GM23338 (cell line): ENCODE measurements at regions not wholly inside any gene's neighbourhood (a gene's known extent, or its start where the extent isn't known, plus 50 kb on each side); places are given as distances from the start of the nearest gene placed in this dataset.

Experiments used
- ATAC-seq: fragments of 200-7000 bp; cut with Tn5 transposase; 3 replicates; pipeline ENCODE4 v1.9.1; 2020
- DNase-seq: peaks from one replicate; pipeline ENCODE4 v3.0.0-alpha.2; 2015; ENCODE audit warnings: low spot score
- H2AFZ ChIP-seq: fragments of 200-600 bp; sonication (generic); 2 replicates; pipeline ENCODE4 v1.8.0; 2016; ENCODE audit warnings: antibody characterized with exemption, mild to moderate bottlenecking, moderate library complexity
- H3F3A ChIP-seq: fragments of 200-600 bp; sonication (generic); replicated peaks from 2 replicates; pipeline ENCODE4 v1.8.0; 2017; ENCODE audit warnings: antibody characterized with exemption, mixed run types, low read depth
- H3K27ac ChIP-seq: fragments of 200-600 bp; sonication (generic); 2 replicates; pipeline ENCODE4 v1.6.1; 2016; ENCODE audit warnings: low read depth
- H3K27me3 ChIP-seq: fragments of 200-600 bp; sonication (generic); 2 replicates; pipeline ENCODE4 v1.8.0; 2016; ENCODE audit warnings: mild to moderate bottlenecking, mixed run types, moderate library complexity; ENCODE audit not compliant: insufficient read depth
- H3K36me3 ChIP-seq: fragments of 200-600 bp; sonication (generic); 2 replicates; pipeline ENCODE4 v1.8.0; 2016; ENCODE audit warnings: mild to moderate bottlenecking; ENCODE audit not compliant: insufficient read depth
- H3K4me1 ChIP-seq: fragments of 200-600 bp; sonication (generic); 2 replicates; pipeline ENCODE4 v1.8.0; 2016; ENCODE audit warnings: mild to moderate bottlenecking, moderate library complexity; ENCODE audit not compliant: insufficient read depth
- H3K4me2 ChIP-seq: fragments of 200-600 bp; sonication (generic); 2 replicates; pipeline ENCODE4 v1.7.1; 2017; ENCODE audit warnings: mixed run types
- H3K4me3 ChIP-seq: fragments of 200-600 bp; sonication (generic); 2 replicates; pipeline ENCODE4 v1.6.1; 2016; ENCODE audit warnings: mixed run types
- H3K79me2 ChIP-seq: fragments of 200-600 bp; sonication (generic); replicated peaks from 2 replicates; pipeline ENCODE4 v1.8.0; 2017; ENCODE audit warnings: mild to moderate bottlenecking; ENCODE audit not compliant: insufficient read depth
- H3K9me2 ChIP-seq: fragments of 200-600 bp; sonication (generic); 2 replicates; pipeline ENCODE4 v1.8.0; 2017; ENCODE audit not compliant: insufficient read depth
- H4K20me1 ChIP-seq: fragments of 200-600 bp; sonication (generic); replicated peaks from 2 replicates; pipeline ENCODE4 v1.8.0; 2017; ENCODE audit warnings: mild to moderate bottlenecking; ENCODE audit not compliant: insufficient read depth
- H3K27ac Mint-ChIP-seq: 2 replicates; pipeline ENCODE4 v1.8.0; 2020; ENCODE audit warnings: inconsistent platforms, mild to moderate bottlenecking, moderate library complexity, mixed read lengths
- H3K27me3 Mint-ChIP-seq: 3 replicates; pipeline ENCODE4 v1.8.0; 2022; ENCODE audit warnings: low read depth, mild to moderate bottlenecking, moderate library complexity, mixed read lengths, inconsistent platforms; ENCODE audit not compliant: insufficient read depth, poor library complexity
- H3K36me3 Mint-ChIP-seq: 3 replicates; pipeline ENCODE4 v1.8.0; 2021; ENCODE audit warnings: low read depth, mild to moderate bottlenecking, inconsistent platforms, moderate library complexity, mixed read lengths
- H3K4me1 Mint-ChIP-seq: 3 replicates; pipeline ENCODE4 v1.8.0; 2020; ENCODE audit warnings: mild to moderate bottlenecking, inconsistent platforms, mixed read lengths
- H3K4me3 Mint-ChIP-seq: 3 replicates; pipeline ENCODE4 v1.8.0; 2021; ENCODE audit warnings: moderate library complexity, mild to moderate bottlenecking, inconsistent platforms, mixed read lengths
- H3K9me3 Mint-ChIP-seq: 3 replicates; pipeline ENCODE4 v1.8.0; 2020; ENCODE audit warnings: moderate library complexity, mild to moderate bottlenecking, inconsistent platforms, mixed read lengths
- ETS1 ChIP-seq: IDR thresholded peaks from 2 replicates; pipeline ENCODE4 v1.6.1; 2016; ENCODE audit warnings: antibody characterized with exemption
- EZH2 ChIP-seq: fragments of 200-600 bp; sonication (generic); IDR thresholded peaks from one replicate; pipeline ENCODE4 v1.8.0; 2017; ENCODE audit warnings: antibody characterized with exemption, mild to moderate bottlenecking, low read depth; ENCODE audit not compliant: unreplicated experiment
- EZH2phosphoT487 ChIP-seq: fragments of 200-600 bp; sonication (generic); IDR thresholded peaks from one replicate; pipeline ENCODE4 v1.8.1; 2018; ENCODE audit warnings: antibody characterized with exemption; ENCODE audit not compliant: unreplicated experiment
- JUNB ChIP-seq: IDR thresholded peaks from one replicate; pipeline ENCODE4 v1.6.1; 2016; ENCODE audit warnings: antibody characterized with exemption; ENCODE audit not compliant: unreplicated experiment
- ZNF114 ChIP-seq: fragments of 250-450 bp; sonication (Bioruptor Pico); IDR thresholded peaks from 2 replicates; pipeline ENCODE4 v1.5.0; 2020; ENCODE audit warnings: mild to moderate bottlenecking, moderate library complexity
- ZNF462 ChIP-seq: fragments of 250-450 bp; sonication (Bioruptor Pico); IDR thresholded peaks from 2 replicates; pipeline ENCODE4 v1.5.0; 2020; ENCODE audit warnings: mild to moderate bottlenecking, moderate library complexity

- no peak for TF ChIP-seq EZH2phosphoT487
- TF ChIP-seq ZNF462: no peak
- TF ChIP-seq EZH2: no peak
- no peak for TF ChIP-seq ZNF114 (CRISPR knock-in tag)
- no peak for TF ChIP-seq ETS1
- TF ChIP-seq JUNB: no peak
- H2AFZ ChIP-seq: no peak overlapping the region
- H3F3A ChIP-seq: no peaks in the 10 kb centered on the region
- H3K79me2 ChIP-seq: no peaks in the 10 kb centered on the region
- H3K27me3 Mint-ChIP-seq: peaks cover under 1% of the 10 kb centered on the region
- H3K4me3 ChIP-seq: no peak overlapping the region
- H4K20me1 ChIP-seq: no peaks in the 10 kb centered on the region
- peaks cover 2% of the 10 kb centered on the region for H3K4me1 Mint-ChIP-seq
- H3K4me2 ChIP-seq: no peak overlapping the region
- H3K4me1 ChIP-seq: 0 out of 2 replicates have a peak, but pooled peaks cover 1% of the 10 kb centered on the region
- no peaks in the 10 kb centered on the region for H3K27me3 ChIP-seq
- ATAC-seq (no peak), DNase-seq (no peak)
- H3K27ac Mint-ChIP-seq: no peak overlapping the region
- H3K9me3 Mint-ChIP-seq: peaks cover 1% of the 10 kb centered on the region; the same call in 1 of the 3 replicates
- H3K36me3 Mint-ChIP-seq: no peaks in the 10 kb centered on the region; the same call in 2 of the 3 replicates
- H3K27ac ChIP-seq: no peak overlapping the region
- no peak overlapping the region for H3K4me3 Mint-ChIP-seq
- no peaks in the 10 kb centered on the region for H3K9me2 ChIP-seq
- H3K36me3 ChIP-seq: no peaks in the 10 kb centered on the region
Measured at GRCh38 chr1:215471463-215471862, 95.6 kb upstream of the KCTD3 start.
